HG03571 (cell line): ENCODE measurements at regions not wholly inside any gene's neighbourhood (a gene's known extent, or its start where the extent isn't known, plus 50 kb on each side); places are given as distances from the start of the nearest gene placed in this dataset.
"Not testable (repeated sequence)": the region's sequence is repeated elsewhere in the genome, so short reads cannot be mapped to it uniquely, and the experiment has no call there.

Experiments used
- ATAC-seq: cut with Tn5 transposase; IDR thresholded peaks from one replicate; pipeline ENCODE4 v1.9.1; 2021; ENCODE audit not compliant: unreplicated experiment

- no peak for ATAC-seq
Observed at GRCh38 chr10:45518741-45519140, 144.7 kb downstream of the ALOX5 start.

GRCh38 chr10:45515630-45516029 is 141.6 kb downstream of the ALOX5 start:
- no peak for ATAC-seq

DNA sequence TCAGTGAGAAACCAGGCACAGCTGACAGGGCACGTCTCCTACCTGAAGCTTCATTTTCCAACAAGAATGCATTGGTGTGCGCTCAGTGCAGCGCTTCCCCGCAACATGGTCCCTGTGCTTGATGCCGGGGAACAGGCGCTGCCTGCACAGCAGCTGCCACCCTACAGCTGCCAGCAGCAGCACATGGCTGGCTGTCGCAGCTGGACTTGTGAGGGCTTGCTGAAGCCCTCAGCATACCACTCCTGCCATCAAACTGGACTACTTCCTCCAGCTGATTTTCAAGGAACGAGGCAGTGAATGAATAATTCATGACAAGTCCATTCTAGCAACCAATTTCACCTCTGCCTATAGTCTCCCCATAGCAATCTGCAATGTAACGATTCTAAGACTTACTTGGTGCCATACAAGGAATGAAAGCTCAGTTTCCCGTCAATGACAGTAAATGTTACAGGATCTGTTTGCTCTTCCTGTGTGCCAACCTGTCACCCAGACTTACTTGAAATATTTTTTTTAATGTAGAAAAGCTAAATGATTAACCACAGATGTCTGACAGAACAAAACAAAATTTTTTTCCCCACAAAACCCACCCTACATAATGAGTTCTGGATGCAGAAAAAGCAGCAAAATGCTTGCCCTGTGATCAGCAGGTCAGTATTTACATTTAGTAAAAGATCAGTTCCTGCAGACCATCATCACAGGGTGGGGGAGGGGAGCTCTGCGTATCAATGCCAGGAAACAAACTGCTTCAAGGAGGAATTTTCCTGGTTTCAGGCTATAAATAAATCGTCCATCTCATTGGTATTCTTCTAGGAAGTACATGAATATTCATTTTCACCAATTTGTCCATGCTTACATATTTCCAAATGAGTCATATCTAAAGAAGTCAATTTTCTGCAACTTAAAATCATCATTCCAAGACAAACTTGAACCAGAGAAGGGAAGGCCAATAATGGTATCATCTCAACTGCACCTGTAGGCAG is 140.6 kb downstream of the ALOX5 start:
- no peak for ATAC-seq

DNA sequence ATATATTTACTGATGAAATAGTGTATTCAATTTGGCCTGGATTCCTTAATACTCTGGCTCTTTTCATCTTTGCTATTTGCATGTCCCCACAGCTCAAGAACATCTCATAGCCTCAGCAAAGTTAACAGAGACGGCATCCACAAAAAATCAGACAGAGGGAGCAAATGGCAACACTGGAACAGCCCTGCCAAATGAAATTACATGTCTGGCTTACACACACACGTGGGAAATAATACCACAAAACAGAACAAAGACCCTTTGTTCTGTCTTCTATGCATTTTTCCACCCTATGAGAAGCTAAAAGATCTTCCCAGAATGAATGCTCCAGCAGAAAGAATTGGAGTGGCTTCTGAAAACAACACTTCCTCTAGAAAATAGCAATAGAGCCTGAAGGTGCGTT is 139.5 kb downstream of the ALOX5 start:
- ATAC-seq = no peak

DNA sequence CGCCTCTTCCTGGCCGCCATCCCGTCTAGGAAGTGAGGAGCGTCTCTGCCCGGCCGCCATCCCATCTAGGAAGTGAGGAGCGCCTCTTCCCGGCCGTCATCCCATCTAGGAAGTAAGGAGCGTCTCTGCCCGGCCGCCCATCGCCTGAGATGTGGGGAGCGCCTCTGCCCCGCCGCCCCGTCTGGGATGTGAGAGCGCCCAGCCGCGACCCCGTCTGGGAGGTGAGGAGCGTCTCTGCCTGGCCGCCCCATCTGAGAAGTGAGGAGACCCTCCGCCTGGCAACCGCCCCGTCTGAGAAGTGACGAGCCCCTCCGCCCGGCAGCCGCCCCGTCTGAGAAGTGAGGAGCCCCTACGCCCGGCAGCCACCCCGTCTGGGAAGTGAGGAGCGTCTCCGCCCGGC is 137.9 kb downstream of the ALOX5 start:
- not testable (repeated sequence) for ATAC-seq

DNA sequence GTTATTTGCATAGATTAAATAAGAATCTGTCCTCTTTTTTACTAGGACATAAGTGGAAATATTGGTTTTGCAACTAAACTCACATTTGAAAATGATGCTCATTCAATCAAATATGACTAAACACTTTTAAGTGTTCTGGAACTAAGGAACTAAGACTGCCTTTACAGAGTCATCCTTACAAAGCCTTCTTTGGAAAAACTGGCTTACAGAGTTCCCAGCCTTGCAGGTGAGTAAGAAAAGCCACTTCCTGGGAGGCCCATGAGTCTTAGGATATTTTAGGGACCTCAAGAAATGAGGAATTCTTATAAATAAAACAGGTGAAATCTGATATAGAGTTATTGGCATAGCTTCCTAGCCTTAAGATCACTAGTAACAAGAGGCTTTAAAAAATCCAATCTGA is 135.5 kb downstream of the ALOX5 start:
- no peak for ATAC-seq

GRCh38 chr10:45505311-45505710 is 131.3 kb downstream of the ALOX5 start:
- no peak for ATAC-seq

GRCh38 chr10:45502458-45502857 is 128.4 kb downstream of the ALOX5 start:
- no peak for ATAC-seq

DNA sequence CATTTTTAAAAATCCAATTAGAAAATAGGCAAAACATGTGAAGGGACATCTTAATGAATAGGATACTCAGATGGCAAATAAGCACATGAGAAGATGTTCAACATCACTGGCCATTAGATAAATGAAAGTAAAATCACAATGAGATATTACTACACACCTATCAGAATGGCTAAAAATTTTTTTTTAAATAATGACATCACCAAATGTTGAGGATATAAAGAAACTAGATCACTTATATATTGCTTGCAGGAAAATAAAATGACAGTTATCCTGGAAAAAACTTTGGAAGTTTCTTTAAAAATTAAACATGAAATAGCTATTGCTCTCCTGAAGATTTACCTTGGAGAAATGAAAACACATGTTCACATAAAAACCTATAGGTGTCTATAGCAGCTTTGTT is 127.8 kb downstream of the ALOX5 start:
- ATAC-seq = no peak

DNA sequence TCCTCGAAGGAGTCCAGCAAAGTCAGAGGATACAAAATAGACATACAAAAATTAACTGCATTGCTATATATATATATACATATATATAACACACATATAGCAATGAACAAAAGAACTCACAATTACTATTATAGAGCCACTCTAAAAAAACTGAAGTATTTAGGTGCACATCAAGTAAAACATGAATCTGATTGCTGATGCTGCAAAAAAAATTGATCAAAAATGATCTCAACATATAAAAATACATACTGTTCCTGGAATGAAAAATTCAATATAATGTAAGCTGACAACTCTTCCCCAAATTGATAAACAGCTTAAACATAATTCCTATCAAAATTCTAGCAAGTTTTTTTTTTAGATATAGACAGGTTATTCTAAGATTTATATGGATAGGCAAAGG is 126.8 kb downstream of the ALOX5 start:
- ATAC-seq = no peak

DNA sequence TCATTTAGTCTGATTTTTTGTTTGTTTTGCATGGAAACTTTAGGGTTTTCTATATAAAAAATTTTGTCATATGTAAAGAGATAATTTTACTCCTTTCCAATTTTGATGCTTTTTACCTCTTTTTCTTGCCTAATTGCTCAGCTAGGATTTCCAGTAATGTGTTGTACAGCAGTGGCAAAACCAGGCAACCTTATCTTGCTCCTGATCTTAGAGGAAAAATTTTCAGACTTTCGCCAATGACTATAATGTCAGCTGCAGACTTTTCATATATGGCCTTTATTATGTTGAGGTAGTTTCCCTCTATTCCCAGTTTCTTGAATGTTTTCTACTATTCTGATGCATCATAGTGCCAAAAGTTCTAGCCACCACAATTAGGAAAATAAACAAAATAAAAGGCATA is 126.3 kb downstream of the ALOX5 start:
- ATAC-seq = no peak

DNA sequence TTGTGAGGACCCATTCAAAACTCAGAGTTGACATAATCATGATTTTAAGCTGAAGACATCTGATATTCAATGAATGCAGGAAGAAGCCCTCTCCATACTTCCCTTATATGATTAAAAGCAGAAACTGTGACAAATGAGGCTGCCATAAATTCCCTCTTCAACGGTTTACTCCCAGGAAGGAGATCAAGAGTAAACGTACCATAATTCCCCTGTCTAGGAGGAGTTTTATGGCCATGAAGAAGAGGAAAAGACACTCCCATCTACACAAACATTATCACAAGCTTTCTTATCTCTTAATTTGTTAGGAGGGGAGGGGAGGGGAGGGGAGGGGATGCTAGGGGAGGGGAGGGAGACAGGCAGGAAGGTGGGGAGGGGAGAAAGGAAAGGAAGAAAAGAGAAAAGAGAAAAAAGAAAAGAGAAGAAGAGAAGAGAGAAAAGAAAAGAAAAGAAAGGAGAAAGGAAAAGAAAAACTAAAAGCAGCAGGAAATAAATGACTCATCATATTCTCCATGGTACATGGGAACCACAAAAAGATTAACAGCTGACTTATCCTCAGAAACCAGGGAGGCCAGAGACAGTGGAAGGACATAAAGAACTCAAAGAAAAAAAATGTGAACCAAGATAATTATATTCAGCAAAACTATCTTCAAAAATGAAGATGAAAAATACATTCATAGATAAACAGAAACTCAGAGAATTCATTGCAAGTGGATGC is 121.6 kb downstream of the ALOX5 start:
- no peak for ATAC-seq
